ENCODE measurements at regions not wholly inside any gene's neighbourhood (a gene's known extent, or its start where the extent isn't known, plus 50 kb on each side); places are given as distances from the start of the nearest gene placed in this dataset.

GRCh38 chr4:18935659-18936345, 914.2 kb upstream of the LCORL start:
- dilution Hi-C loops (cut with MboI; ENCODE audit: extremely low pct_ligation_motif_present, low sequenced_read_pairs), result no loop called here
- Histone ChIP-seq H3K9ac (replicated peaks; ENCODE audit: extremely low read depth, insufficient read depth, low read length) (no peak overlapping the region), H3K4me2 (ENCODE audit: insufficient read depth, low read length) (no peak overlapping the region), H3K79me2 (ENCODE audit: control insufficient read depth, insufficient read depth, low read length) (no peaks in the 10 kb centered on the region), H3K4me1 (ENCODE audit: control insufficient read depth, extremely low read depth, insufficient read depth, low read length) (no peaks in the 10 kb centered on the region), H3K9me1 (replicated peaks; ENCODE audit: control insufficient read depth, extremely low read depth, insufficient read depth, low read length) (no peaks in the 10 kb centered on the region), H3K9me3 (replicated peaks; ENCODE audit: control insufficient read depth, insufficient read depth, low read length) (no peaks in the 10 kb centered on the region), H3K27me3 (ENCODE audit: control insufficient read depth in 2 of 2, insufficient read depth in 2 of 2, low read length in 2 of 2) (no peaks in the 10 kb centered on the region), H3K36me3 (ENCODE audit: control insufficient read depth in 2 of 2, extremely low read depth in 1 of 2, insufficient read depth in 2 of 2, low read length in 2 of 2) (no peaks in the 10 kb centered on the region), H3K27ac (ENCODE audit: insufficient read depth, low read depth, low read length) (no peak overlapping the region), H4K20me1 (replicated peaks; ENCODE audit: control insufficient read depth, extremely low read depth, insufficient read depth, low read length) (no peaks in the 10 kb centered on the region), H2AFZ (ENCODE audit: low read depth, low read length) (no peak overlapping the region), H3K4me3 (replicated peaks in 1 of 3; ENCODE audit: insufficient read depth in 1 of 3, low read depth in 1 of 3, low read length in 3 of 3) (no peak overlapping the region)
- DNase-seq (ENCODE audit: low read depth, low spot score), result no peak
- BruUV-seq (replicated peaks), result no TSS peak
- ChIA-PET CTCF (no interaction called here), POLR2A (no interaction called here)
- no peak for FAIRE-seq
- intact Hi-C loops (cut with micrococcal nuclease), result no loop called here
- no peak for TF ChIP-seq JUN (IDR thresholded peaks at IDR 0.05; ENCODE audit: borderline replicate concordance, insufficient read depth, insufficient read length, low read depth)
- TF ChIP-seq GATA2 (IDR thresholded peaks at IDR 0.05; ENCODE audit: insufficient read depth, insufficient read length, low read depth, low read length), result no peak
- no peak for TF ChIP-seq POLR2A (IDR thresholded peaks at IDR 0.05; ENCODE audit: low read depth, low read length)
- TF ChIP-seq FOS (IDR thresholded peaks at IDR 0.05; ENCODE audit: borderline replicate concordance, insufficient read depth, low read length), result no peak
- no peak for TF ChIP-seq POLR2AphosphoS5 (IDR thresholded peaks at IDR 0.05; ENCODE audit: insufficient read depth, low read depth, low read length)
- TF ChIP-seq MYC (IDR thresholded peaks at IDR 0.05; ENCODE audit: low read depth, low read length), result no peak
- TF ChIP-seq, protein P1, sequence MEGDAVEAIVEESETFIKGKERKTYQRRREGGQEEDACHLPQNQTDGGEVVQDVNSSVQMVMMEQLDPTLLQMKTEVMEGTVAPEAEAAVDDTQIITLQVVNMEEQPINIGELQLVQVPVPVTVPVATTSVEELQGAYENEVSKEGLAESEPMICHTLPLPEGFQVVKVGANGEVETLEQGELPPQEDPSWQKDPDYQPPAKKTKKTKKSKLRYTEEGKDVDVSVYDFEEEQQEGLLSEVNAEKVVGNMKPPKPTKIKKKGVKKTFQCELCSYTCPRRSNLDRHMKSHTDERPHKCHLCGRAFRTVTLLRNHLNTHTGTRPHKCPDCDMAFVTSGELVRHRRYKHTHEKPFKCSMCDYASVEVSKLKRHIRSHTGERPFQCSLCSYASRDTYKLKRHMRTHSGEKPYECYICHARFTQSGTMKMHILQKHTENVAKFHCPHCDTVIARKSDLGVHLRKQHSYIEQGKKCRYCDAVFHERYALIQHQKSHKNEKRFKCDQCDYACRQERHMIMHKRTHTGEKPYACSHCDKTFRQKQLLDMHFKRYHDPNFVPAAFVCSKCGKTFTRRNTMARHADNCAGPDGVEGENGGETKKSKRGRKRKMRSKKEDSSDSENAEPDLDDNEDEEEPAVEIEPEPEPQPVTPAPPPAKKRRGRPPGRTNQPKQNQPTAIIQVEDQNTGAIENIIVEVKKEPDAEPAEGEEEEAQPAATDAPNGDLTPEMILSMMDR (IDR thresholded peaks at IDR 0.05; ENCODE audit: extremely low read depth in 1 of 2, insufficient read depth in 1 of 2, low read depth in 1 of 2, low read length in 2 of 2), result no peak
- TF ChIP-seq, protein P2, sequence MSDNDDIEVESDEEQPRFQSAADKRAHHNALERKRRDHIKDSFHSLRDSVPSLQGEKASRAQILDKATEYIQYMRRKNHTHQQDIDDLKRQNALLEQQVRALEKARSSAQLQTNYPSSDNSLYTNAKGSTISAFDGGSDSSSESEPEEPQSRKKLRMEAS (IDR thresholded peaks at IDR 0.05; ENCODE audit: insufficient read depth, insufficient read length), result no peak
- TF ChIP-seq EZH2 (IDR thresholded peaks at IDR 0.05; ENCODE audit: borderline replicate concordance, low read depth, low read length, severe bottlenecking), result no peak

Measured in endothelial cell of umbilical vein (primary cell).